PFSK-1 (cell line): ENCODE measurements at regions not wholly inside any gene's neighbourhood (a gene's known extent, or its start where the extent isn't known, plus 50 kb on each side); places are given as distances from the start of the nearest gene placed in this dataset.

ENCODE experiments used
- FOXP2 ChIP-seq: optimal IDR thresholded peaks from 2 replicates; pipeline ENCODE3; 2011; ENCODE audit warnings: borderline replicate concordance, control low read depth, inconsistent platforms; ENCODE audit not compliant: insufficient read depth; ENCODE audit errors: extremely low read length, extremely low read depth
- POLR2AphosphoS5 ChIP-seq: IDR thresholded peaks from 2 replicates; pipeline ENCODE4 v1.6.1; 2012; ENCODE audit warnings: low read depth, mild to moderate bottlenecking, control low read depth, low read length, moderate library complexity
- SIN3A ChIP-seq: IDR thresholded peaks from 2 replicates; pipeline ENCODE4 v1.6.1; 2012; ENCODE audit warnings: mild to moderate bottlenecking, low read length, moderate library complexity, borderline replicate concordance; ENCODE audit not compliant: insufficient read depth
- TAF1 ChIP-seq: IDR thresholded peaks from 2 replicates; pipeline ENCODE4 v1.6.1; 2012; ENCODE audit warnings: low read length, control low read depth, borderline replicate concordance; ENCODE audit not compliant: insufficient read depth
- TF ChIP-seq, protein P1 (sequence below), 2 experiments: IDR thresholded peaks; 2 replicates each; pipeline versions ENCODE4 v1.6.1 to v1.8.0; 2011 to 2012; ENCODE audit warnings: low read depth in 2 of 2, low read length in 2 of 2, control low read depth in 1 of 2, inconsistent platforms in 1 of 2, mild to moderate bottlenecking in 1 of 2, moderate library complexity in 1 of 2; ENCODE audit not compliant: insufficient read depth in 1 of 2

- no peak for TF ChIP-seq FOXP2
- TF ChIP-seq, protein P1, sequence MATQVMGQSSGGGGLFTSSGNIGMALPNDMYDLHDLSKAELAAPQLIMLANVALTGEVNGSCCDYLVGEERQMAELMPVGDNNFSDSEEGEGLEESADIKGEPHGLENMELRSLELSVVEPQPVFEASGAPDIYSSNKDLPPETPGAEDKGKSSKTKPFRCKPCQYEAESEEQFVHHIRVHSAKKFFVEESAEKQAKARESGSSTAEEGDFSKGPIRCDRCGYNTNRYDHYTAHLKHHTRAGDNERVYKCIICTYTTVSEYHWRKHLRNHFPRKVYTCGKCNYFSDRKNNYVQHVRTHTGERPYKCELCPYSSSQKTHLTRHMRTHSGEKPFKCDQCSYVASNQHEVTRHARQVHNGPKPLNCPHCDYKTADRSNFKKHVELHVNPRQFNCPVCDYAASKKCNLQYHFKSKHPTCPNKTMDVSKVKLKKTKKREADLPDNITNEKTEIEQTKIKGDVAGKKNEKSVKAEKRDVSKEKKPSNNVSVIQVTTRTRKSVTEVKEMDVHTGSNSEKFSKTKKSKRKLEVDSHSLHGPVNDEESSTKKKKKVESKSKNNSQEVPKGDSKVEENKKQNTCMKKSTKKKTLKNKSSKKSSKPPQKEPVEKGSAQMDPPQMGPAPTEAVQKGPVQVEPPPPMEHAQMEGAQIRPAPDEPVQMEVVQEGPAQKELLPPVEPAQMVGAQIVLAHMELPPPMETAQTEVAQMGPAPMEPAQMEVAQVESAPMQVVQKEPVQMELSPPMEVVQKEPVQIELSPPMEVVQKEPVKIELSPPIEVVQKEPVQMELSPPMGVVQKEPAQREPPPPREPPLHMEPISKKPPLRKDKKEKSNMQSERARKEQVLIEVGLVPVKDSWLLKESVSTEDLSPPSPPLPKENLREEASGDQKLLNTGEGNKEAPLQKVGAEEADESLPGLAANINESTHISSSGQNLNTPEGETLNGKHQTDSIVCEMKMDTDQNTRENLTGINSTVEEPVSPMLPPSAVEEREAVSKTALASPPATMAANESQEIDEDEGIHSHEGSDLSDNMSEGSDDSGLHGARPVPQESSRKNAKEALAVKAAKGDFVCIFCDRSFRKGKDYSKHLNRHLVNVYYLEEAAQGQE (IDR thresholded peaks at IDR 0.05; ENCODE audit: insufficient read depth in 1 of 2, low read depth in 2 of 2, low read length in 2 of 2): no peak
- no peak for TF ChIP-seq SIN3A
- TF ChIP-seq TAF1: no peak
- no peak for TF ChIP-seq POLR2AphosphoS5
Observed at GRCh38 chr9:28735738-28736342, 1162.6 kb upstream of the C9orf72 start.

GRCh38 chr9:28741459-28741858 lies 1168.2 kb upstream of the C9orf72 start:
- TF ChIP-seq, protein P1 (IDR thresholded peaks at IDR 0.05; ENCODE audit: insufficient read depth in 1 of 2, low read depth in 2 of 2, low read length in 2 of 2): no peak
- TF ChIP-seq TAF1 (no peak), FOXP2 (no peak)

- TF ChIP-seq SIN3A (no peak), FOXP2 (no peak), POLR2AphosphoS5 (no peak), TAF1 (no peak)
- TF ChIP-seq, protein P1 (IDR thresholded peaks at IDR 0.05; ENCODE audit: insufficient read depth in 1 of 2, low read depth in 2 of 2, low read length in 2 of 2): no peak
Observed at GRCh38 chr9:28747351-28747985, 1174.2 kb upstream of the C9orf72 start.

GRCh38 chr9:28750136-28750535 lies 1176.9 kb upstream of the C9orf72 start:
- TF ChIP-seq TAF1: no peak
- TF ChIP-seq SIN3A: no peak
- no peak for TF ChIP-seq POLR2AphosphoS5
- no peak for TF ChIP-seq FOXP2
- TF ChIP-seq, protein P1 (IDR thresholded peaks at IDR 0.05; ENCODE audit: insufficient read depth in 1 of 2, low read depth in 2 of 2, low read length in 2 of 2): no peak
